ENCODE measurements at regions not wholly inside any gene's neighbourhood (a gene's known extent, or its start where the extent isn't known, plus 50 kb on each side); places are given as distances from the start of the nearest gene placed in this dataset.
A peak's percentile ranks its signal among the peaks of the same experiment; 100 is the strongest.
"Not testable (repeated sequence)": the region's sequence is repeated elsewhere in the genome, so short reads cannot be mapped to it uniquely, and the experiment has no call there.

GRCh38 chr7:17094963-17095574 is 203.4 kb upstream of the AHR start:
- DNase-seq = no peak

GRCh38 chr7:17095931-17096330 is 202.5 kb upstream of the AHR start:
- no peak for DNase-seq

- no peak for DNase-seq
These were observed 200.7 kb upstream of the AHR start for GRCh38 chr7:17097668-17098297.

- DNase-seq = no peak
These were observed 199.9 kb upstream of the AHR start for GRCh38 chr7:17098515-17098914.

DNA sequence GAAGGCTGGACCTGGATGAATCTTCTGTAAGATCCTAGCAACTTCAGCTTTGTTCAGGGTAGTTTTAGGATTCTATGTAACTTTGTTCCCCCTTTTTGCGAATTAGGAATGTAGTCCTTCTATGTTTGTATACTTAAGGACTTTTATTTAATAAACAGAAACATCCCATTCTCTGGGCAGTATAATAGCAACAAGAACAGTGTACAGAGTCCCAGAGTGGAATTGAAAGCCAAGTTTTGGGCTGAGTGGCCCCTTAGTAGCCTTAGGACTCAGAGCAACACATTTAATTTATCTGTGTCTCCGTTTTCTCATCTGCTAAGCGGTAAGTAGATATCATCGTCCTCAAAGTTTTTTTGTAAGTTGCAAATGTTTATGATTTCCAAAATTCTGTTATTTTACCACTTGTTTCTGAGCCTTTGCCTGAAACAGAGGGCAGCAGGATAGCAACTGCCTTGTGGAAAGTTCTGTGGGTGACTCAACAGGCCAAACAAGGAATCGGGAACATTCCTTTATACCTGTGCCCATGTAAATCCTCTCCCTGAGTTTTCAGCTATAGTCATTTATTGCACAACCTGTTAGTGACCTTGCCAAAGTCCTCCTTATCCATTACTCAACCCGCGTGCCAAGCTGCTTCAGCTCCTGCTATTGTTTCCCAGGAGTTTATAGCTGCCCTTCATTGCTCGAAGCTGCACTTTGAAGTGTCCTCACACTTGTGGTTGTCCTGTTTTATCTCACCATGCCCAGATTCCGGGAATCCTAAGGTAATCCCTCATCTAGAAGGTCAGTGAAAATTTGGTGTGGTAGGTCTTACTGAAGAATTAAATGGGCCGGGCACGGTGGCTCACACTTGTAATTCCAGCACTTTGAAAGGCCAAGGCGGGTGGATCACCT is 199.1 kb upstream of the AHR start:
- DNase-seq = no peak

- not testable (repeated sequence) for DNase-seq
These were observed 198.4 kb upstream of the AHR start for GRCh38 chr7:17099974-17100509.

DNA sequence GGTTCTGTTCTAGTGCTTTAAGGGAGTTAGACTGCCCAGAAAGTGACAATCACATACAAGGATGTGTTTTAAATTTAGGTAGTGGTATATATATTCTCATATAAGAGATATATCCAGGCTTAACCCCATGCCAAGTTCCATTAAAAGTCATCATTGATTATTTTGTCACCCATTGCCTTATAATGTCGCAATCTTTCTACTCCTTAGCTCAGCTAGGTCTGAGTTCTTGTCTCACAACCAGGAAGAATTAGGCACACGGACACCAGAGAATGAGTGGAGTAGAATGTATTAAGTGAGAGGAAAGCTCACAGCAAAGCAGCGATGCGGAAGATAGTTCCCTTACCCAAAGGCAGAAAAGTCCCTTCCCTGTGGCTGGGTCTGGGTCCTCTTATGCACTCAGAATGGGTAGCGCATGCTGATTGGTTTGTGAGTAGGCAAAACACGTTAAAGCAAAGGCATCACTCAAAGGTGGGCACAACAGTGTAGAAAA is 197.2 kb upstream of the AHR start:
- no peak for DNase-seq

- DNase-seq = no peak
These were observed 195.3 kb upstream of the AHR start for GRCh38 chr7:17103170-17103569.

- no peak for DNase-seq
These were observed 194.5 kb upstream of the AHR start for GRCh38 chr7:17103984-17104383.

DNA sequence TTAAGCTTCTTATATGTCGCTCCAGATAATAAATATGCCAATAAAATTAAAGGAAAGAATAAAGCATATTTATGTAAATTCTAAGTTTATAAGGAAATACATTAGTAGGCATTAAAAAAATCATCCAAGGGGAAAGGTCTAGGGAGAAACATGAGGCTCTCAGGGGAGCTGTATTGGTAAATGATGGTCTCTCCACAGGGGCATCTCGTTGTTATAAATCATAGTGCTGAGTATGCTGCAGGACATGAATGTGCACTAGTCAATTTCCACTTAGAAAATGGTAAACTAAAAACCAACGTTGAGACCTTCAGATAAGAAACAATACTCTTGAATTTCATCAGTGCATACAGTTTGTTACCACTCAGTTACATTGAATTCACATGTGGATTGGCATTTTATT is 194.0 kb upstream of the AHR start:
- DNase-seq = no peak

GRCh38 chr7:17105701-17106100 is 192.8 kb upstream of the AHR start:
- no peak for DNase-seq

- no peak for DNase-seq
These were observed 190.3 kb upstream of the AHR start for GRCh38 chr7:17108049-17108584.

DNA sequence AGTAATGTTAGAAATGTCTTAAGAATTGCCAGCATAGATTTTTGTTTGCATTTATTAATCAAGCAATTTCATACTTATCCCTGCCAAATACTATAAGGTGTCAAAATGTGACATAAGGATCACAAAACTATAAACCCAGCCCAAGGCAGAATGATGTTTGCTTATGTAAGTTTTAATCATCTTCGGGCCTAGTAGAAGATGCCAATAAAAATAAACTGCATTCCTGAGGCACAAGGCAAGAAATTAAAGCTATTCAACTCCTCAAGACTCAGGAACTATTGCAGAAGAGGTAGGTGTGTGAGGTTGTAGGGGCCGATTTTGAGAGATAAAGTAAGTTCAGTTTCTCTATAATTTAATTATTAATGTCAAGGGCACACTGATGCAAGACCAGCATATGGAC is 189.4 kb upstream of the AHR start:
- DNase-seq = no peak

- not testable (repeated sequence) for DNase-seq
These were observed 184.7 kb upstream of the AHR start for GRCh38 chr7:17113770-17114169.

- peak in 1 of 2 donors; percentile 22 for DNase-seq
These were observed 180.0 kb upstream of the AHR start for GRCh38 chr7:17118412-17118811.

DNA sequence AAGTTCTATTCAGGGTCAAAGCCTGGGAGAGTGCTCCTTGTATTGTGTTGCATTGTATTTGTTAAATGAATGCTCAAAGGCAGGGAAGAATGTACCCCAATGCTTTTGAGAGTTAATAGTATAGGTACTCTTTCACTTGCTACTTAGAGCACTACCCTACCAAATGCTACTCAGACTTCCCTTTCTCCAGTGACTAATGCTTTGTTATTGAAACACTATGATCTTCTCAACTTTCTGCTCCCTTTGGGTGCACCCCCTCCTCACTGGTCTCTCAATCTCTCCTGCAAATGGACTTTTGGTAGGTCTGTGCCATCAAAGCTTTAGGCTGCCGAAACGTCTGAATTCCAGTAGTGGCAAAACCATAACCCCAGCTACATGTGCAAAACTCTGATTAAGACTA is 177.7 kb upstream of the AHR start:
- no peak for DNase-seq

DNA sequence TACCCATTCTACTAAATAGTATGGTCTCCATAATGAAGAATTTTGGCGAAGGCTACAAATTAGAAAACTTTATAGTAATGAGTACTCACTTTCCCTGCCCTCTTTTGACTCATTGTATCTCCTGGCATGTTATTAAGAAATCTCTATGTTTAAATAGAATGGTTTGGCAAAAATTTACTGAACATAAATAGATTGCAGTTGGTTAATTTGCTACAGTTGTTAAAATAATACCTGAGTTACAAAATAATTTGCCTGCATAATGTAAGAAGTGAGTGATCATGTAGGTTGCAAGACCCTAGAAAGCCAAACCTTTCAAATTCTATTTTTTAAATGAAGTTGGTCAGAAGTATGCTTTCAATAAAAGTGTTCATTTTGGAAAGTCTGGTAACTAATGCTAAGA is 176.8 kb upstream of the AHR start:
- no peak for DNase-seq

GRCh38 chr7:17123020-17123419 is 175.4 kb upstream of the AHR start:
- DNase-seq = no peak

- no peak for DNase-seq
These were observed 171.8 kb upstream of the AHR start for GRCh38 chr7:17126413-17127268.

DNA sequence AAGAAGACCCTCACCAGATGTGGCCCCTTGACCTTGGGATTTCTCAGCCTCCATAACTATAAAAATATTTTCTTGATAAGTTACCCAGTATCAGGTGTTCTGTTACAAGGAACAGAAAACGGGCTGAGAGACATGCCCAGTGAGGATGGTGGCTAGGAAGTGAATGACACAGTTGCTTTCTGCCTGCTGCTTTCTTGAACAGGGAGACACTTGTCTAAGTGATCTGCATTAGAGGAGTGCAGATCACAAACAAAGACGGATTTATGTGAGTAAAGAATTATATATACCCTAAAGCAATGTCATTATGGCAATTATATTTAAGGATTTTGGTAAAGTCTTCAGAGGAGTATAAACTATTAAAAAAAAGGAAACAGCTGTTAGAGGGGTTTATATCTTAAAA is 169.2 kb upstream of the AHR start:
- DNase-seq = no peak

DNA sequence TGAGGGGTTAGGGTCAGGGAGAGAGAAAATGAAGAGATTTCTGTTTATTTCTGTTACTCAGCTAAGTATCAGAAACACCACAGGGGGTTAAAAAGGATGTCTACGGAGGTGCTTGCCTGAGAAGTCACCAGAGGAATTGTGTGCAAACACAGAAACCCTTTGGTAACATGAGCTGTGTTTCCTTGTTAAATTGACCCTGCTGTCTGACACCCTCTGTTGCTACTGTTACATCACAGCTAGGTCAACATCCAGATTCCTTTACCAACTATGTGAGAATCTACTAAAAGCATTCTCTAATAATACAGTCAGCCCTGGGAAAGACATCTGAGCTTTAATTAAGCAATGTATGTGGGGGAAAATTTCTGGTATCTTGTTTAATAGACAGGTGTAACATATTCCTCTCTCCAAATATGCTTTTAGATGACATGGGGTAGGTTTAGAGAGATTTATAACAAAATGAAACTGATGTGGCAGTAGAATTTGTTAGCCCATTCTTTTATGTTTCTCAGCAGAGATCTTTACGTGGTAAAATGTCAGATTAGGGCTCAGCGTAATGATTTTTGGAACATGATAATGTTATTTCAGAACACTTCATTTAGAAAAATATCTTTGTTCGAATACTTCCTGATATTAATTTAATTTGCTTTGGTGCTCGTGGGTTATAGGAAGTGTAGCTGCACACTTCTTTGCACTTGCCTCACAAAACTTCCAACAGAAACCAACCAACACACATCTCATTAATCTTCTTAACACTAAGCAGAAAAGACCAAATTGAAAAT is 168.0 kb upstream of the AHR start:
- peak in 1 of 2 donors; percentile 19 for DNase-seq

DNA sequence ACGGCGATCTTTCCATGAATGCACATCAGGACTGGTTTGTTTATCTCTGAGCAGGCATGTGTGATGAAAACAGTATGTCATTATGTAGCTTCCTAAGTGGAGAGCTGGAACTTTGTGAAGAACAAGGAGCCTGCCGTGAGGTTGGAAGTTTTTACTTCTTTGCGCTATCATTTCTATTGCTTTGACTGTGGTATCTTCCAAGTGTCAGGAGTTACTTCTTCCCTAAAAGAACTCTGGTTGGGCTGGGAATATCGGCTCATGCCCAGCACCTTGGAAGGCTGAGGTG is 167.4 kb upstream of the AHR start:
- DNase-seq = no peak
